ENCODE measurements at regions not wholly inside any gene's neighbourhood (a gene's known extent, or its start where the extent isn't known, plus 50 kb on each side); places are given as distances from the start of the nearest gene placed in this dataset.

GRCh38 chr7:156434706-156435105 lies 205.9 kb upstream of the RNF32 start:
- TF ChIP-seq CTCF (IDR thresholded peaks at IDR 0.05; ENCODE audit: low read depth, low read length): no peak
- DNase-seq (ENCODE audit: low read depth in 2 of 2): no peak
- no peak overlapping the region for H3K4me3 ChIP-seq (replicated peaks in 1 of 2; ENCODE audit: low read depth in 2 of 2, low read length in 2 of 2)

- TF ChIP-seq CTCF (IDR thresholded peaks at IDR 0.05; ENCODE audit: low read depth, low read length): no peak
- H3K4me3 ChIP-seq (replicated peaks in 1 of 2; ENCODE audit: low read depth in 2 of 2, low read length in 2 of 2): no peak overlapping the region
- no peak for DNase-seq (ENCODE audit: low read depth in 2 of 2)
These were observed 208.6 kb upstream of the RNF32 start for GRCh38 chr7:156432018-156432417.

GRCh38 chr7:156430109-156430508 lies 210.5 kb upstream of the RNF32 start:
- no peak overlapping the region for H3K4me3 ChIP-seq (replicated peaks in 1 of 2; ENCODE audit: low read depth in 2 of 2, low read length in 2 of 2)
- DNase-seq (ENCODE audit: low read depth in 2 of 2): no peak
- no peak for TF ChIP-seq CTCF (IDR thresholded peaks at IDR 0.05; ENCODE audit: low read depth, low read length)

- DNase-seq (ENCODE audit: low read depth in 2 of 2): no peak
- TF ChIP-seq CTCF (IDR thresholded peaks at IDR 0.05; ENCODE audit: low read depth, low read length): no peak
These were observed 211.1 kb upstream of the RNF32 start for GRCh38 chr7:156429514-156429913.

GRCh38 chr7:156423876-156424275 lies 216.7 kb upstream of the RNF32 start:
- no peak for DNase-seq (ENCODE audit: low read depth in 2 of 2)
- no peak for TF ChIP-seq CTCF (IDR thresholded peaks at IDR 0.05; ENCODE audit: low read depth, low read length)
- H3K4me3 ChIP-seq (replicated peaks in 1 of 2; ENCODE audit: low read depth in 2 of 2, low read length in 2 of 2): no peak overlapping the region

More at GRCh38 chr7:156429514-156429913, 211.1 kb upstream of the RNF32 start:
- H3K4me3 ChIP-seq (replicated peaks in 1 of 2; ENCODE audit: low read depth in 2 of 2, low read length in 2 of 2): no peak overlapping the region

GRCh38 chr7:156420496-156420895 lies 220.1 kb upstream of the RNF32 start:
- H3K4me3 ChIP-seq (replicated peaks in 1 of 2; ENCODE audit: low read depth in 2 of 2, low read length in 2 of 2): no peak overlapping the region
- TF ChIP-seq CTCF (IDR thresholded peaks at IDR 0.05; ENCODE audit: low read depth, low read length): no peak
- DNase-seq (ENCODE audit: low read depth in 2 of 2): no peak

GRCh38 chr7:156419782-156420181 lies 220.8 kb upstream of the RNF32 start:
- no peak for TF ChIP-seq CTCF (IDR thresholded peaks at IDR 0.05; ENCODE audit: low read depth, low read length)
- no peak overlapping the region for H3K4me3 ChIP-seq (replicated peaks in 1 of 2; ENCODE audit: low read depth in 2 of 2, low read length in 2 of 2)
- no peak for DNase-seq (ENCODE audit: low read depth in 2 of 2)
